GM03348 (cell line): ENCODE measurements at regions not wholly inside any gene's neighbourhood (a gene's known extent, or its start where the extent isn't known, plus 50 kb on each side); places are given as distances from the start of the nearest gene placed in this dataset.

ENCODE experiments used
- DNase-seq: peaks from one replicate; pipeline ENCODE4 v3.0.0; 2012; ENCODE audit warnings: low spot score

DNA sequence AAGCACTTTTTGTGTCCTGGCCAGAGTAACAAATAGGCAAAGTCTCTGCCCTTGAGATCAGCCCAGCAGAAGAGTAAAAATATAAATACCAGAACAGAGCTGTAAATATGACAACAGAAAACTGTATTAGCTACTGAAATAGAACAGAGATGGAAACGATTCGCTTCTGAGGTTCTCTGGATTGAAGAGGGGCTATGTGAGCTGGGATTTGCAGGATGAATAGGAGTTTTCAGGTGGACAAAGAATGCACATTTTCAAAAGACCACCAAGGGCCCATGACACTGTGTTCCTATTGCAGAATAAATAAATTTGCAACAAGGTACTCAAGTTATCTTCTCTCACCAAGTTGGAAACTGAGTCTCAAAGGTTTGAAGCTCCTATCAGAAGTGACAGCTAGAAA, 176.6 kb downstream of the BCL11B start:
- DNase-seq = no peak

DNA sequence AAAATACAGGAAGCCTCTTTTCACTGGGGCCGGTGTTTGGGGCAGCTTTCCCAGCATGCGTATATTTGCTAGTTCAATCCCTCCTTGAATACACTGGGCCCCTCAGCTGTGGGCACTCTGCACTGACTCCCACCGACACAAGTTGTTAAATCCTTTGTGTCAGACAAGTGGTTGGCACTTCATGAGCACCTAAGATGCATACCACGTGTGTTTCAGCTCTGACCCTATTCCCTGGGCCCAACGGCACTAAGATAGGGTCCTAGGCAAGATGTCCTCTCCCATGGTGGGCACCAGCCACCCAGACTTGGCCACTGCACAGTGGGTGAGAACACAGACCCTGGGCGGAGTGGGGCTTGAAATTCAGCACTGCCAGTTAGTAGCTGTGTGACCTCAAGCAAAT, 173.8 kb downstream of the BCL11B start:
- DNase-seq = no peak

DNA sequence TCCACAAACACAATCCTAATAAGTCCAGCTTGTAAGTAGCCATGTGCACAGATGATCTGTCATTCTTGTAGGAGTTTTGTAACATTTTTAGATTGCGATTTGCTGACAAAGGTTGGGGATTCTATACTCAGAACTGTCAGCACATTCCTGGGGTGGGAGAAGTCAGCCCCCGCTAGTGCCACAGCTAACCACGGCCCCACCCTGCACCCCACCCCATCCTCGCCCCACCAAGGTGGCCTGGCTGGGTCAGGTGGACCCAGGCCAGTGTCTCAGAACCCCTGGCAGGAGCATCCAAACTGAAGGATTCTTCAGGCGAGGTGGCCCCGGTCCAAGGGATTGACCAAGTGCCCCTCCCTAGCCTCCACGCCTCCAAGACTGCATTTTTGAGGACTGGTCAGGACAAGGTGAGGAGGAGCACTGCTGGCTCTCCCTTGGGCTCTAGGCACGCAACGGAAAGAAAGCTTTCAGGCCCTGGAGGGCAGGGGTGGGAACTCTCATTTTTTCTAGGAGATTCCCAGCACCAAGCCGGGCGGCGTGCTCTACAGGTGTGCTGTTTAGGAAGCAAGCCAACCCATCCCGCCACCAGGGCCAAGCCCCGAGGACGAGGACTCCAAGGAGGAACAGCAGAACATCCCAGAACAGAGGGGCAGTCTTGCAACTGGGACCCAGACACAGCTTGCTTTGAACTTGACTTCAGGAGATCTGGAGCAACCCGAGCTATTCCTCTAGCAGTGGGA, 172.8 kb downstream of the BCL11B start:
- no peak for DNase-seq

DNA sequence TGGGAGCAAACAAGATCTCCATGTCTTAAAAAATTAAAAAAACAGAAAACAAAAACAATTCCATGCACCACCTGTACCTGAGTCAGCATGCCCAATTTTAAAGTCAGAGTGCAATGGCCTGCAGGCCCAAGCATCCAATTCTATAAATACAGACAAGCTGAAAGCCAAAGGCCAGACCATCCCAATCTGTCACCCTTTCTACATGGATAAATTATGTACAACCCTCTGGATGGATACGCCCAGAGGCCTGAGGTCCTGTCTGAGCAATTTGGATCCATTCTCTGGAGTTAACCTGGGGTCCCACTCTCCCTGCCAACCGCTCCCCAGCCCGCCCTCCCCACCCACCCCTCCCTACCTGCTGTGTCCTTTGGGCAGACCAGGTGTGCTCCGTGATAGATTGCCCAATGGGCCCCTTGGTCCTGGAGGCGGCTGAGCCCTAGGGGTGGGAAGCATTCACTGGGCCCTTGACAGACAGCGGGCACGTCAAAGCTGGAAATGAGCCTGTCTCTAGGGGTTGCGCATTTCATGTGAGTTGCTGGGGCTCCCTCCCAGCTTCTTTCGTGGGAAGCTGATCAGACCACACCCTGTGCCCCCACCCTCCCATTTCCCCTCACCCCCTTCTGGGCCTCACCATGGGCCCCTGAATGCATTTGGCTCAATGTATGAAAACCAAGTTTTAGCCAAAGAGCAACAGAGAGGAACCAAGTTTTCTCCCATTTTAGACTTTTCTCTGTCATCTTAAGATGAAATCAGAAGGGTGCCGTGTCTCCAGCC, 171.3 kb downstream of the BCL11B start:
- DNase-seq = no peak

DNA sequence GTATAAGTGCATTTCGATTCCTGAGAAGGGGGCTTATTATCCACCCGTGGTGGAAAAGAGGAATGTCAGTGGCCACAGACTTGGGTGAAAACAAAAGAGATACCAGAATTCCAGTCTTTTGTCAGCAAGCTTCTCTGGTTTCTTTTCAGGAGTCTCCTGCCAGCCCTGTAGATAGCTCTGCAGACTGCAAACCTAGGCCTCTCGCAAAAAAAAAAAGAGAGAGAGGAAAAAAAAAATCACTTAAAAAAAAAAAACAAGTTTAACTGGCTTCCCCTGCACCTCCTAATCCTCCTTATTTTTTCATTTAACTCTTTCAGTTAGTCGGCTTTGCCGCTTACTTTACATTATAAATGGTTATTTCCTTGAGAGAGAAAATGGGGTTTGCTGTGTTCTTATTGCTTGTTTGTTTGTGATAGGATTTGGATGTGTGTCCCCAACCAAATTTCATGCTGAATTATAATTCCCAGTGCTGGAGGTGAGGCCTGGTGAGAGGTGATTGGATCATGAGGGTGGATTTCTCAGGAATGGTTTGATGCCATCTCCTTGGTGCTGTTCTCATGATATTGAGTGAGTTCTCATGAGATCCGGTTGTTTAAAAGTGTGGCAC, 170.0 kb downstream of the BCL11B start:
- no peak for DNase-seq

DNA sequence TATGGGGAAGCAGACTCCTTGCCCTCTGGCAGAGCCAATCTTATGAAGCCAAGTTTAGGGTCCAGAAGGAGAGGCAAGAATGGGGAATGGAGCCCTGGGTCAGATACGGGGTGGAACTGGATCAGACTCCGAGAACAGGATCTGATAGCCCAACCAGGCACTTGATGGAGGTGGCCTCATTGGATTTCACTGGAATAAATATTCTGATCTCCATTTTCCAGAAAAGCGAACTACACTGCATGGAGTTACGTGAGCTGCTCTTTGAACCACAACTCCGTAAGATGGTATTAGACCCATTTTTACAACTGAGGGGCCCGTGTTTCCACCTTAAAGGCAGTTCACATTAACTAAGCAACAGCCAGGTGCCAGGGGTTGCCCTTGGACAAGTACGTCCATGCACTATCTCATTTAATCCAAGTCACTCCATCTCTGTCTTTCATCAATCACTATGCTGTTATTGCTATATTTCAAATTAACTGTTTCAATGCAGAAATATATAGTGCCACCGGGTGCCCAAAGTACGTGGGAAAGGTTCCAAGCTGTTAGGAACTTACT, 155.2 kb downstream of the BCL11B start:
- no peak for DNase-seq

DNA sequence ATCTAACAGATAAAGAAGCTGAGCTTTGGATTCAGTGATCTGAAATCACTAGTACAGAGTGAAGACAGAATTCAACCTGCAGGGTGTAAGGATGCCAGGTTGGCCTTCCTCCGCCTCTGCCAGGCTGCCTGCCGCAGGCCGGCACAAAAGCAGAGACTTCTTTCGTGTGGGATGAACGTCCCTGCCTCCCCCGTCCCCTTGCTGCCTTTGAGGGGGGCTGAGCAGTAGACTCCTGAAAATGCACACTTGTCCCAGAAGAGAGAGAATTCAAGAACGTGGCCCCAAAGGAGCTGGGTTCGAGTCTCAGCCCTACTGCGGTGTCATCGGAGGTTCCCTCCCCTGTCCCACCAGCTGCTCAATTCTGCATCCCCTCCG, 154.3 kb downstream of the BCL11B start:
- no peak for DNase-seq

DNA sequence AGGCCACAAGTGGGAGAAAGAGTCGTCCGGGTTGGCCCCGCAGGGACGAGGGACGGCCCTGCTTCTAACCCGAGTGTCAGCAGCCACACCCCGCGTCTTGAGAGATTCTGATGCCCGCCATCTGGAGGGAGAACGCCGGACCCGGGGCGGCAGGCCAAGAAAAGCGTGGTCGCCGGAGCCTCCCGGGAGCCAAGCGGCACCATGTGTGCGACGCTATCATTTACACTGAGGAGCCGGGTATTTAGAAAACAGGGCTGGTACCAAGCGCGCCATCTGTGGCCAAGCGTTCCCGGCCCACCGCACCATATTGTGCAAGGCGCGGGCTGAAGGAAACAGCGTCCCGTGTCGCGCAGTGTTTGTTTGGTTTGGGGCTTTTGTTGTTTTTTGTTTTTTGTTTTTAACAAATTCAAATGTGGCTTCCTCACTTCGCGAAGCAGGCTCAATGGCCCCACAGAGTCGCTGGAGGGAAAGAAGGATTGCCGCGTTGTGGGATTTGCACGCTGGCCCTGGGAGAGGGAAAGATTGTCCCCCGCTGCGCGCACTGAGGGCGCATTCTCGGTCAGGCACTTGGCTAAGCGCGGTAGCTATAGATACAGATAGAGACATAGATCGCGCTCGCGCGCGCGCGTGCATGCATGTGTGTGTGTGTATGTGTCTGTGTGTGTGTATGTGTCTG, 153.8 kb downstream of the BCL11B start:
- no peak for DNase-seq

DNA sequence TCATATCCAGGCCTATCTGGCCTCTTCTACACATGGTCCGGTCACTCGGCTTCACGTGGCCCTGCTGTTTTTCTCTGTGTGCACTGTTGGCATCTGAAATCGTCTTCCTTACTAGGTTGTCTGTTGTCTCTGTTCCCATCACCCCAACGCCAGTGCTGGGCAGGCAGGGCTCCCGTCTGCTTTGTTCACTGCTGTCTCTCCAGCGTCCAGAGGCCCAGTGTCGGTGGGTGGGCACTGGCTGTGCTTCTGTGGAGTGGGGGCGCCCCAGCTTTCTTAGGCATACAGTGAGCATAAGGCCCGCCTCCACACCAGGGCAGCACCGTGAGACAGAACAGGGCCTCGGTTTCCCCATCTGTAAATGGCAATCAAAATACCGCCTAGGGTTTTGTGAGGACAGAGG, 153.1 kb downstream of the BCL11B start:
- no peak for DNase-seq
